GM18870 (cell line): ENCODE measurements at regions not wholly inside any gene's neighbourhood (a gene's known extent, or its start where the extent isn't known, plus 50 kb on each side); places are given as distances from the start of the nearest gene placed in this dataset.

ENCODE experiments used
- ATAC-seq: cut with Tn5 transposase; IDR thresholded peaks from one replicate; pipeline ENCODE4 v1.9.1; 2021; ENCODE audit warnings: moderate library complexity; ENCODE audit not compliant: unreplicated experiment

DNA sequence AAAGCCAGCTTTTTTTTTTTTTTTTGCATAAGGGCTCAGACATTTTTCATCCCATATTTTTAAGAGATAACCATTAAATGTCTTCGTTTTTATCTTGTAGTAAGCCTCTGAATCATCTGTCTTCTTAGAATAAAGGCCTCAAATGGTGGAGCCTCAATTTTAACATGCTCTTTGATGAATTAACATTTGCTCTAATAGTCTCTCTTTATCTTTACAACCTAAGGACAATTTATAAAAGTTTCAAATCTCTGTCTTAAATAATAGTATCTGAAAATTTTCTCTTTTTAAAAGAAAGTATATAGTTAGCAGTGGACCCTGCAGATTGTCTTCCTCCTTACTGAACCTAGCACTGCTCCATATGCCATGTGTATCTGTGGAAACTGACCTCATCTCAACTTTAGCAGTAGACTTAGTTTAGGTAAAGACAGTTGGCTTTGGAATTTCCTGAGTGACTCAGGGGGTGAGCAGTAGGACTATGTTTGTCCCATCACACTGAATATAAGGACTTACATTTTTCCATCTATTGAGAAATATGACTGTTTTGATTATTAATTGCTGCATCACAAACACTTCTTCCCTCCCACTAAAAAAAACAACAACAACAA, 1658.0 kb downstream of the STIM2 start:
- ATAC-seq: no peak

DNA sequence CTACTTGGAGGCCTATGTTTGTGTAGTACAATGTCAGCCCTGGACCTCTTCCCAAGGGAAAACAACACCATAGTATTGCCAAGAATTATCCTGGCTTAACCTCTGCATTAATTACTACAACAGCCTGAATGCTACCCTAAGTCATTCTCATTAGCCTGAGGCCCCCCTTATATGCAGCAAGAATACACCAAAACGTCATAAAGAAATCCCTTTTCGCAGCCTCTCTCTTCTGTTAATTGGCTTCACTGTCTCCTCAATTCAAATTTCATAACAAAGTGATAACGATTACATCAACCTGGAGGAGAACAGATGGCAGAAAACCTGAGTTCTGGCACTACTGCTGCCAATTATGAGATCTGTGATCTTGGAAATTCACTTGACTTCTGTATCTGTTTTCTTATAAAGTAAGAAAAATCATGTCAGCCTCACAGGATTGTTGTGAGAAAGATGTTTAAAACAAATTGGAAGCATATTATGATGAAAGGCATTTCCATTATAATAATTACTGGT, 1663.1 kb downstream of the STIM2 start:
- ATAC-seq: no peak

DNA sequence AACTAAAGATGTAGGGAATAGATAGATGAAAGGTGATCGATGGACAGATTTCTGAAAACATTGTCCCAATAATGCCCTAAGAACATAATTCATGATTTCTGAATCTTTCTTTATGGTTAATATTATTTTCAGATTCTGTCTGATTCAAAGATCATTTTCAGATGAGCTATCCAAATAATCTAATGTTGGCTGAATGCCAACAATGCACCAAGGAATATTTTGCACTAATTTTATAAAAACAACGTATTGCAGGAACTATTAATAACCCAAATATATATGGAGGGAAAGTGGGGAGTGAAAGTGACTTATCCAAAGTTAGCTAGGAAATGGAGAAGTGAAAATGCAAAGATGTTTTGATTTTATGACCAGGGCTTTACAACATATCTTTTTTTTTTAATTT, 1675.5 kb downstream of the STIM2 start:
- ATAC-seq: no peak

DNA sequence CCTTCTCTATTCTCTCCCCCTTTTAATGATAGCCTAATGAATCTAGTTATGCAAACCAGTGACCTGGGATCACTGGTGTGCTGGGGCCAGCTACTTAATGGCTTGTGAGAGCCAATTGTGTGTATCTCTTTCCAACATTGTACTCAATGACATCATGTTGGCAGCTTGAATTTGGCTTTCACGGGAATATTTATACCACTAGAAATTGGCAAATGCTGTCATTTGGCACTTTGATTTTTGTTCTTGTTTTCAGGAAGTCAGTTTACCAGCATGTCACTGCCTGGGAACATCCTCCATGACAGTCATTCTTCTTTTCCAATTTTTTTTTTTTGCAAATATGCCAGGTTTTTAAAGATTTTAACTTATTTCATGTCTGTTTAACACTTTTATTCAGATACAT, 1685.3 kb downstream of the STIM2 start:
- no peak for ATAC-seq

DNA sequence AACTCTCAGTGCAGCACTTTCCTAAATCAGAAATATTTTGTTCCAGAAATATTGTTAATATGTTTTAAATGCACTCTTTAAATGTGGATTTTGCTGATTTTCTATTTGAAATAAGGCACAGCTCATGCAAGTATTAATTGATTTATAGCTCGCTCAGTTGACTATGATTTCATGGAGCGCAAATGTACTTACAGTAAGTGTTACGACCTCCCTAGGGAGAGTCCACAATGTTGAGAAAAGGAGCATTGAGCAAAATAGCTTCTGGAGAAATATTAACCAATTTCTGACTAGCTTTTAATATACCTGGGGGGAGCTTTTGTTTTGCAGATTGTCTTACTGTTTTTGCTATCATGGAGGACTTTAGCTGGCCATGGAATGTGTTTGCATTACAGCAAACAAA, 1687.5 kb downstream of the STIM2 start:
- ATAC-seq: no peak

DNA sequence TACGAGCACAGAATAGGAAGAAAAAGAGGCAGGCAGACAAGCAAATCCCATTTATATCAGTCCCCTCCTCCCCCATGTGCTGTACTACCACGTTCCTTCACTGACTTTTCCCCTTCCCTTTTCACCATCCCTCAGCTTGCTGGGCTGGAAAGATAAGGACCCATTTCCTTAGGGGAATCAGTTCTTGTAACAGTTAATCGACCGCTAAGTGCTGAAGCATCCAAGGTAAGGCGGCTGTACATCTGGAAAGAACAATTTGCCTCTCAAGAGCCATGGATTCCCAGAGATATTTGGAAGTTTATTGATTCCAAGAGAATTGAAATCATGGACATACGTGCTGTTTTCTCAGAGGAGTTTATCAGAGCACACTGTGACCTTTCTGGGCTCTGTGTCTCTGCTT, 1688.0 kb downstream of the STIM2 start:
- ATAC-seq: no peak

DNA sequence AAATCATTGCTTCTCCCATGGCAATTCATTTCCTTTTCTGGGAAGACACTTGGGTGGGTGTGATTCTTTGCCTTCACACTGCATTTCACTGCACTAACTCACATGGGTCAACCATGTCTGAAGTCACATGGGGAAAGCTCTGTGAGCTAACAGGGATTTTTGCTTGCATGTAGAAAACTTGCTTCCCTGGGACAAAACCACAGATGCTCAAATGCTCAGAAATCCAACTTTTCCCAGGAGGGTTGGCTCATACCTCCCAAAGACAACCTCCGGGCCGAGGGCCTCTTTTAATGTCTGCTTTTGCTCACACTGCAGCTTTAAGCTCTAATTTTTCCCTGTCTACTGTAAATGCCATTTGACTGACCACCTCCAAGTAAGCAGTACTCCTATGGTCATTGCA, 1695.2 kb downstream of the STIM2 start:
- ATAC-seq: no peak

DNA sequence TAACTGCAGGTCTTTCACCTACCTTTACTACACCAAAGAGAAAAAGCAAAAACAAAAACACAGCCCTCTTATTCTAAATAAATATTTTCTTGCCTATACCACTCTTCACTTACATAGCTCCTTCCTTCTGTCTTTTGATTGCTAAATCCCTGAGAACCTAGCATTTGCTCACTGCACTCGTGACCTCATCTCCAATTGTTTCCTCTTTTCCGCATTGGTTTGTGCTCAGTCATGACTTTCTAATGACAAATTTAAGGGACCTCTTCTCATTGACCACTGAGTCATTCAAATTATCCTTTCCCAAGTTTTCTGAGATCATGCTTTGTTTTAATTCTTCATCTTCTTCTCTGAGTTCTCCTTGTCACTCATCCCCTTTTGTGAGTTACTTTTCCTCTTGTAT, 1697.1 kb downstream of the STIM2 start:
- no peak for ATAC-seq

DNA sequence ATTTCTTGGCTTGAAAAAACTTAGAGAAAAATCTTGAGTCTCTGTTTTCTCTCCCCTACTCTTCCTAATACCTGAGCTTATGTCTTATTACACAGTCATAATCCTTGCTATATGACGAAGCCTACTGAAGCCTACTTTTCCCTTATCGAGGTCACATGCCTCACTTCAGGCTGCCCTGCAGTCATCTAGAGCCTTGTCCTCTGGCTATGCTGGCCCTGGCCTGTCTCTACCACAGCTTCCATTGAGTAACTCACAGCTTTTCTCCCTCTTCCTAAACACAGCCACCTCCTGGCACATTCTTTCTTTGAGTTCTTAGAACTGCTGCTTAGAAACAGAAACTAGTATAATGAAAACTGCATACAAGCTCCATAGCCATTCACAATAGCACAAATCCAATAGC, 1698.3 kb downstream of the STIM2 start:
- ATAC-seq: no peak

DNA sequence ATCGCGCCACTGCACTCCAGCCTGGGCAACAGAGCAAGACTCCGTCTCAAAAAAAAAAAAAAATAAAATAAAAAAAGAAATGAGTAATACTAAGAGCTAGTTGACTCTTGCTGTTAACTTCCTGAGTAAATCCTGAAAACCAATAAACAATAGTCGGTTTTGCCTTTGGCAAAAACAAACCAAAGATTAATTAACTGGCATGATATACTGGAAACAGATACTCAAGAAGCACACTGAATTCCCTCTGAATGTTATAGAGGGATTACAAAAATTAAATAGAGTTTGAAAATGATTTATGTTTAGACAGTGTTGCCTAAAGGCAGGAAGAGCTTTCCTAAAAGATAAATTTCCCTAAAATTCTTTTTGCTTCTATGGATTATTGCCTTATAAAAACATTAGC, 1702.3 kb downstream of the STIM2 start:
- no peak for ATAC-seq

DNA sequence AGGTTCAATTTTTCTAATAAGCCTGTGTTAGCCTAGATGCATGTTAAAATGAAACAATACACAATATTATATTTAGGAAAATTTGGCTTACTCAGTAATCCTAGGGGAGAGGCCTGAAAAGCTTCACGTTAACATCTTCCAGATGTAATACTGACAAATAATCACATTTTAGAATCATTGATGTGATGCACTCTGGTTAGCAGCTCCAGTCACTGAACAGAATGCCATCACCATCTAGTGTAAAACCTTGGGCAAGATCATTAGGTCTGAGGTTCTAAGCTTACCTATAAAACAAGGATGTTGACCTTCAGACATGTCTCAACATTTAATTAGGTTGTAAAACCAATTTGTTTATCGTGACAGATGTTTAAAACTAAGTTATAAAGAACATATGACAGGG, 1704.8 kb downstream of the STIM2 start:
- no peak for ATAC-seq

DNA sequence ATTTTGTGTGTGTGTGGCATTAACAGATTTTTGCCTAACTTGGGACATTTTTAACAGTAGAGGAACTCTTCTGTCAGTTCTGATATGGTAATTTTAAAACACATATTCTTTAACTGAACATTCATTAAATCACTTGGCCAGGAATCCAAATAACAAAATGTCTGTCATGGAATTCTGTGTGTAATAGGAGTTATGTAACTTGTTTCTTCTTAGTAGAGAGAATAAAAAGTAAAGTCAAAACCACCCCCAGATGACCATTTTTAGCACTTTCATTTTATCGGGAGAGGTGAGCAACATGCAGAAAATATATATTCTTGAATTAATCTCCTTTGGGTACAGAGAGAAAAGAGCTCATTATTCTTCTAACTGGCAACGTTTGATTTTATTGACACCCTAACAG, 1740.3 kb downstream of the STIM2 start:
- no peak for ATAC-seq

DNA sequence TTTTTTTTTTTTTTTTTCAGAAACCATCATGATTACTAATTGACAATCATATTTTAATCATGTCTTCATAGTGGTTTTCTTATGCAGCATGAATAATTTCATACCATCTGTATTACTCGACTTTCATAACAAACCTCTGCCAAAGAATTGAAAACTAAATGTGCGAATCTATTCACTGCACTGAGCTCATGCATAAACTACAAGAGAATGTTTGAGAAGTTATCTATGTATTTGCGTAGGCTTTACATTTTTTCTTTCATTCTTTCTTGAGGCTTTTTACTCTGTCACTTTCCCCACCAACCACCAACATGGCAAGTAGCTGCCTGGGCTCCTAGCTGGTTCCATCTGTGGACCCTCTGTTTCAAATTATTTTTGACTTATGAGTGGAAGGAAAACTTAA, 1761.0 kb downstream of the STIM2 start:
- no peak for ATAC-seq

DNA sequence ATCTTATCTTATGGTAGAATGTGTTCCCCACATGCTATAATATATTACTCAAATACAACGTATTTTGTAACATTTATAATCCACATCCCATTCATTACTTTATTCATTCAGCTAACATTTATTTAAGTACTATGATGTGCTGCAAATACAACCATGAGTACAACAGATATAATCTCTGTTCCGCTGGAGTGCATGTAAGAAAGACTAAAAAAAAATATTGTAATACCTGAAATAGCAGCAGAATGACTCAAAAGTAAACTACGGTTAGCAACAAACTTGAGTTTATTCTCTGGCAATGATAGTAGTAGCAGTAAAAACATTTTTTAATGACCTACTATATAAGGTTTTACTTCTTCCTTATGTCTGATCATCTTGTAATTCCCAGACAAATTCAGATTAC, 1776.3 kb downstream of the STIM2 start:
- ATAC-seq: no peak

DNA sequence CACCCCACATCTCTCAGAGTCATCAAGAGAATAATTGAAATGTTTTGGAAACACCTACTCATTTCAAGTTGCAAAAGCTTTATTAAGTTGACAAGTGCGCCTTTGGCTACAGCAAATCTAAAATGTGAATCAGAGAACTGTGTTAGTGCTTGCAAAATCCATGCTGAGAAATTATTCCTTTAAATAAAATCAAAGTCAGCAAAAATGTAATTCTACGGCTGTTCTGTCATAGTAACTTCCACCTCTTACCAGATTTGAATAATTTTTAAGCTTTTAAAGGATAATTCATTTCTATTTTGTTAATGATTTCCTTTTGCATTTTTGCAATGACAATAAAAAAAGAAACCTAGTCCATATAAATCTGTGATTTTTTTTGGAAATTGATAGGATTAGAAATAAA, 1779.1 kb downstream of the STIM2 start:
- no peak for ATAC-seq

DNA sequence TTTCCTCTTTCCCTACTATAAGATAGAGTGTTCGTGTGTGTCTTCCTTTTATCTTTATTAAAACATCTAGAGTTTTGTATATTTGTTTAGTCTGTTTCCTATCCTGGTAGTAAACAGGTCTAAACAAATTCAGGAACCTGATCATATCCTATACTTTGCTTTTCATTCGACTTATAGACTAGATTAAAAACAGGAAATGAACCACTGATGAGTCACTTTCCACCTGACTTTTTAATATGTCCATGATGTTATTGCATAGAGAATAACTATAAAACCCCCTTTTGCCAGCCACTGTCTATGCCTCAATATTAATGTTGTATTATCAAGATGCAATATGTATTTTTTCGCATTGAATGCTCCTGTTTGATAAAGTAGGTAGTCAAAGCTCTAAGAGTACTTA, 1794.0 kb downstream of the STIM2 start:
- no peak for ATAC-seq

DNA sequence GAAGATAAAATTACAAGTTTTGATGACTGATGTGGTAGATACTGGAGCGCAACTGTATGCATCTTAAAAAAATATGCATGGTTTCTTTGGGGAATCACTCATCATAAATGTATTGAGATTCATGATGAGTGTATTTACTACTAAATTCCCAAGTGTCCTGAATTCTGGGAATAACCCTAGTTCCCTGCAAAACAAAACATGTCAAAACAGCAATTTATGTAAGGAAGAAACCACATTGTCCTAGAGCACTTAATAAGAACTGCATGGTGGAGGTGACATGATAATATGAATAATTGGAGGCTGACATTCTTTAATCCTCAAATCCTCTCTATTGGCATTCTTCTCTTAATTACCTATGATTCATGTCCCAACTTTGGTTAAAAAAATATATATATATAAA, 1804.7 kb downstream of the STIM2 start:
- no peak for ATAC-seq

DNA sequence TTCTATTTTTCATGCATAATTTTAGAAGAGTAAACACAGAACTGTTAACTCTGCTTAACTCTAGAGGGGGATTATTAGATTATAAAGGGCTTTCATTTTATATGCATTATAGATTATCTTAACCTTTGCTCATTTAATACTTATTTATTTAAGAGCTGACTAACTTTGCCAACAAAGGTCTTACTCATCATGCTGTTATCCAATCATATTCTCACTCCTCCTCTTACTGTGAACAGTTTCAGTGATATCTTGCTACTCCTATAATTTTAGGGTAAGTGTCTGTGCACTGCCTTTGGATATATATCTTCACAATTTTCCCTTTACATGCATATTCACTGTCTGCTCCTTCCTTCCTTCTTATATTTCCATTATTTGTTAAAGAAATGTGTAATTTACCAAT, 1814.9 kb downstream of the STIM2 start:
- ATAC-seq: no peak

DNA sequence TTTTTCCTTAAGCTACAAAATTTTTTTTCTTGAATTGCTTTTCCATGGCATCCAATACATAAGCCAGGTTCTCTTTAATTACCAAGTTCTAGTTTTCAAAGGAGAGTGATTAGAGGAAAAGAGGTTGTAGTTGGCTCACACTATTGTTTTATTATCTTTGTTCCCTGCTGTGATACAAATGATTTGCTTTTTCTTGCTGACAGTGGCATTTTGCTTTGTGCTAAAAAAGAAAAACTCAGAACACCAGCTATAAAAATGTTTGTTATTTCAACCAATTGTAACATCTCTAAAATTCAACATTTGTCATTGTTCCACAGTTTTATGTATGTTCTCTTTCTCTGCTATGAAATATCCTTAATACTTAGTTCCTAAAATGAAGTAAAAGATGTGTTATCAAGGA, 1817.2 kb downstream of the STIM2 start:
- no peak for ATAC-seq

DNA sequence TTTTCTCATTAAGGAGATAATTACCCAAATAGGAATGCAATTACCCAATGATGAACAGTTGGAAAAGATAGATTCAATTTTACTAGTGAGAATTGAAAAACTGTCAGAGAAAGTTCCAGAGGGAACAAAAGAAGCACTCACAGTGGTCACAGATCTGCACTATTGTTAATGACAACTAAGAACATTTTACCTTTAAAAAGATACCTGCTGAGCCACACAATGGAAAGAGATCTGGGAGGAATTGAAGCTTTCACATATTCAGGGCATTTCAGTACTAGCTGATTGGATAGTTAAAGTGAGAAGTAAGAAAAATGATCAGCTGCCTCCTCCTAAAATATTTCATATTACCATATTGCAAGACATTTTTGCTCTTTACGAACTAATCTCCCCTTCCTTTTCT, 1822.2 kb downstream of the STIM2 start:
- ATAC-seq: no peak

DNA sequence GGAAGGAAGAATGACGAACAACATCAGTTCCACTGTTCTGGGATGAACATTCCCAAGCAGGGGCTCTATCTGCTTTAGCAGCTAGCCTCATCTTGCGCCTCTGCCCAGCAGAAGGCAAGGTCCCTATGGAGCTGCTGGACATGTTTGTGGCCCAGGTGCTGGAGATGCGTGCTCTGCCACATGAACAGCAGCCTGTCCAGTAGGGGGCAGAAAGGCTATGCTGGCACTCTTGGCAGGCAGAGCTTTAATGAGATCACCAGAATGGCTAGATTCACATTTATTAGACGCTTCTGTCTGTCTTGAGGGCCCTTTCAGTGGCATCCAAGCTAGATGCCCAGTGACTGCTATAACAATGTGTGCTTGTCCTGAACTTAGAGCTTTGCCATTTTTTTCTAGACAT, 1826.0 kb downstream of the STIM2 start:
- no peak for ATAC-seq

DNA sequence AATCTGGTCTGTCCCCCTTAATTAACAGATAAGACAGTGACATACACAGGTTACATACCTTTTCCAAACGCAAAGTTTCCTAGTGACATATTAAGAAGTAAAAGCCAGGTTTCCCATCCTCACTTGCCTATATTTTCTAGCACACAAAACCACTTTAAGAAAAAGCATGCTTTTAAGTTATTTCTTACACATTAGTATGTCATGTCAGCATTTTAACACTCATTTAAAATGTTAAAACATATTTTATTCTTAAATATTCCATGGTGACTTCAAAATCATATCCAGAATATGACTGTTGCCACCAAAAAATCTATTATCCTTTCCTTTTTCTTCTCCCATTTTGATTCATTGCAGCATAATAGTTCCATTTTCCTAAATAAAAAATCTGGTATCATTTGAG, 1830.2 kb downstream of the STIM2 start:
- no peak for ATAC-seq

DNA sequence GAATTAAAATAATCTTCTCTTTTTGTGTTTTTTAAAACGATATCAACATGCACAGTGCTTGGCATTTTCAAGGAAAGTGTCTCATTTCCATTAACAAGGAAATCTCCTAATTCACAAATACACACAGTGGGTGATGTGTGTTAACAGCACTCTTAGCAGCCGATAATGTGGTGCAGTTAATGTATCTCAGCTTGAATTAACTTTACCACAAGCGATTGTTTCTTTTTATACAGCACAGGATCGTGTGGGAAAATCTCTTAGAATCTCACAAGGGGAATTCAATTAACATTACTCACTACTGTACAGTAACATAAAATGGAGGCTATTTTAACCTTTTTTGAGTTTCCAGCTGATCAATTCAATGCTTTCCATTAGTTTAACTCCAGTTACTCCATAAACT, 1841.9 kb downstream of the STIM2 start:
- ATAC-seq: no peak

DNA sequence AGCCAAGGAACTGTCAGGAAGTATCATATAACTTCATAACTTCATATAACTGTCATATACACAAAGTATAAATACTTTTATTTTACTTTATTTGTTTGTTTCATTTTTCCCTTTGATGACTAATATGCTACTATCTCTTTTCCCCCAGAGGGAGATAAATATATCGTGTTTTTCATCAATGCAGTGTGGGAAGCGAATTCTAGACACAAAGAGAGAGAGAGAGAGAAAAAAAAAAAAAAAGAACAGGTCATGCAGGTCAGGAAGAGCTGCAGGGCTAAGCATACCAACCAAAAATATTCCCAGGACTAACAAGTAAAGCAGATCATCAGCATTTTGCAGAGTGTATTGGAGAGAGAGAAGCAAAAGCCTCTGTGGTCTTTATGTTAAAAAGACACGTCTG, 1849.2 kb downstream of the STIM2 start:
- ATAC-seq: no peak
